Central memory CD8-positive, alpha-beta T cell (primary cell): ENCODE measurements at regions not wholly inside any gene's neighbourhood (a gene's known extent, or its start where the extent isn't known, plus 50 kb on each side); places are given as distances from the start of the nearest gene placed in this dataset.

Source experiments
- ATAC-seq: fragments of 150-1000 bp; cut with Tn5 transposase; replicated peaks from 2 replicates; pipeline ENCODE4 v1.10.0; 2022; ENCODE audit warnings: mild to moderate bottlenecking, moderate FRiP score, moderate number of reproducible peaks; ENCODE audit not compliant: poor library complexity, severe bottlenecking; ENCODE audit errors: extremely low read depth
- DNase-seq, 2 donors: peaks; one replicate each; pipeline ENCODE4 v3.0.0; 2021; ENCODE audit warnings: low spot score in 2 of 2
- H3K27ac Mint-ChIP-seq: one replicate; pipeline ENCODE4 v1.8.0; 2022; ENCODE audit warnings: low read depth, mild to moderate bottlenecking, moderate library complexity, mixed read lengths
- H3K27me3 Mint-ChIP-seq: one replicate; pipeline ENCODE4 v1.8.0; 2022; ENCODE audit warnings: mixed read lengths
- H3K36me3 Mint-ChIP-seq: one replicate; pipeline ENCODE4 v1.8.0; 2022; ENCODE audit warnings: mild to moderate bottlenecking, moderate library complexity, mixed read lengths; ENCODE audit not compliant: insufficient read depth
- H3K4me1 Mint-ChIP-seq: one replicate; pipeline ENCODE4 v1.8.0; 2022; ENCODE audit warnings: mixed read lengths
- H3K4me3 Mint-ChIP-seq: one replicate; pipeline ENCODE4 v1.8.0; 2022; ENCODE audit warnings: mild to moderate bottlenecking, moderate library complexity, mixed read lengths
- H3K9me3 Mint-ChIP-seq: one replicate; pipeline ENCODE4 v1.8.0; 2022; ENCODE audit warnings: mixed read lengths

DNA sequence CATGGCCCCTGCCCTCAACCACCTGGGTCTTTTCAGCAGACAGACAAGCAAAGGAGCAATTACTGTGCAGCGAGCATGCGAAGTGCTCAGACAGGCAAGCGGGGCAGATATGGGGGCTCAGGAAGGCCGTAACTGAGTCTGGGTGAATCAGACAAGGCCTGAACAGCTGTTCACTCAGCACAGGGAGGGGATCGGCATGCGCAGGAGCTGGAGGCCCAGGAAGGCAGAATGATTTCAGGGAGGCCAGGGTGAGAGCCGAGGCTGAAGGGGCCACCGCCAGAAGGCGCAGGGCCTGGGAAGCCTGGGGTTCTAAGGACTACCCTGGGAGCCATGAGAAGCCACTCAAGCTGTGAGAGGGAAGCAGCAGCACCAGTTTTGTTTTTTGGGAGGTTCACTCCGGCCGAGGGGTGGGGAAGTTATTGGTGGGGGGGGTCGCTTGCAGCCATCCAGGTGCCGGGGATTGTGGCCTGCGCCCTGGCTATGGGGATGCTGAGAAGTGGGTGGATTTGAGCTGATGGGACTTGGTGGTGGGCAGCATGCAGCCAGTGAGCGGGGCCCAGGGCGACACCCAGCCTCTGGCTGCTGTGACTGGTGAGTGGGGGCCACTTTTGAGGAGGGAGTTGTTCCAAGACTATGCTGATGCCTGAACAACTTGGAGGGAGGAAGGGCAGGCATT lies 132.2 kb downstream of the TSN start:
- Mint-ChIP-seq H3K9me3 (no peaks in the 10 kb centered on the region), H3K36me3 (peaks cover 5% of the 10 kb centered on the region), H3K4me3 (no peak overlapping the region), H3K27me3 (peaks cover 63% of the 10 kb centered on the region), H3K27ac (no peak overlapping the region), H3K4me1 (no peaks in the 10 kb centered on the region)
- no peak for ATAC-seq
- DNase-seq, result no peak

DNA sequence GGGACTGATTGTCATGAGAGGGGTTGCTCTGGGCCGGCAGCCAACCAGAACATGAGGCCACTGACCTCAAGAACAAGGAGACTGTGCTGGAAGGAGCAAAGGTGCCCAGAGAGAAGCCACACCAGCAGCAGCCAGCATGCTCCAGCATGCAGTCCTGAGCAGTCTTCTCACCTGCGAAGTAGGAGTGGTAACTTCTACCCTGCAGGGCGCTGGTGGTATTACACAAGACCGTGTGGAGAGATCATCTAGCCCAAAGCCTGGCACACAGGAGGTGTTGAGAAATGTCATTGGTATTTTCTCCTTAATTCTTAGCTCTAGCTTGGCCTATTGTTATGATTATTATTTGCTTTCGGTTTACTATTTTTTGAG lies 132.7 kb downstream of the TSN start:
- ATAC-seq (no peak), DNase-seq (no peak)
- H3K36me3 Mint-ChIP-seq, result peaks cover 5% of the 10 kb centered on the region
- no peaks in the 10 kb centered on the region for H3K4me1 Mint-ChIP-seq
- H3K27me3 Mint-ChIP-seq, result peaks cover 63% of the 10 kb centered on the region
- H3K9me3 Mint-ChIP-seq, result no peaks in the 10 kb centered on the region
- H3K27ac Mint-ChIP-seq, result no peak overlapping the region
- H3K4me3 Mint-ChIP-seq, result no peak overlapping the region

DNA sequence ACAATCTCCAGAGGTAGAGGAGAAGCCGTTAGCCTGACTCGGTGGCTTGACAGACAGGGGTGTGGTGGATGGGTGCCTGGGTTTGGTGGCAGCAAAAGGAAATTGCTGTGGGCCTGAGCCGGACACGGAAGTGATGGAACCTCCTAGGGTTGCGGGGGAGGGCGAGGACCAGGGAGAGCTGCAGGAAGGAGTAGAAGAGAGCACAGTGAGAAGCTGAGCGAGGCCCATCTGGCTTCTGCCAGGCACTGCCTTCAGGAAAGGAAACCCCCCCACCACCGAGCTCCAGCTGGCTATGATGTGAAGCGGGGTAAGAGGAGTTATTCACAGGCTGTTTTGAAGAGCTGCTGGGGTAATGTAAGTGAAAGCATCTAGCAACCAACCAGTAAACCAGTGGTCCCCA lies 134.6 kb downstream of the TSN start:
- Mint-ChIP-seq H3K9me3 (no peaks in the 10 kb centered on the region), H3K36me3 (peaks cover 5% of the 10 kb centered on the region), H3K4me3 (no peak overlapping the region), H3K4me1 (no peaks in the 10 kb centered on the region), H3K27ac (no peak overlapping the region), H3K27me3 (peaks cover 52% of the 10 kb centered on the region)
- ATAC-seq (no peak), DNase-seq (no peak)

- Mint-ChIP-seq H3K9me3 (no peaks in the 10 kb centered on the region), H3K27ac (no peak overlapping the region), H3K36me3 (no peaks in the 10 kb centered on the region), H3K4me3 (no peak overlapping the region), H3K27me3 (peaks cover 25% of the 10 kb centered on the region), H3K4me1 (no peaks in the 10 kb centered on the region)
- ATAC-seq (no peak), DNase-seq (no peak)
Observed at GRCh38 chr2:121895723-121896571, 140.5 kb downstream of the TSN start.

DNA sequence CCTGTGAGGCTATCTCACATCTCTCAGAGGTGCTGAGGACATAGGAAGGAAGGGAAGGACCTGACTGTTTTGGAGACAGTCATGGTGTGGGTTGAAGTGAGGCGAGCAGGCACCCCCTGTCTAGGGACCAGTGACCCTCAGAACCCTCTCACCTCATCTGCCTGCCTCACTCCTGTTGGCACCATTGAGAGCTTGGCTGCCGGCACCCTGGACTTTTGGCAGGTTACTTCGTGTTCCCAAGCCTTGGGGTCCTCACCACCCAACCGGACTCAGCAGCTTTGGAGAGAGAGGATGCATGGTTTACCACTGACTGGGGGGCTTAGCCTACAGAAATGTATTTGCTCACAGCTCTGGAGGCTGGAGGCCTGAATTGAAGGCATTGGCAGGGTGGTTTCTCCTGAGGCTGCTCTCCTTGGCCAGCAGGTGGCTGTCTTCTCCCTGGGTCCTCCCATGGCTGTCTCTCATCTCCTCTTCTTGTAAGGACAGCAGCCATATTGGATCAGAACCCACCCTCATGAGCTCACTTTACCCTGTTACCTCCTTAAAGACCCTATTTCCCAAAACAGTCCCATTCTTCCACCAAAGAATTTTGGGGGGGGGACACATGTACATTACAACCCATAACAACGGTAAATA lies 142.0 kb downstream of the TSN start:
- Mint-ChIP-seq H3K36me3 (no peaks in the 10 kb centered on the region), H3K4me3 (no peak overlapping the region), H3K27me3 (peaks cover 31% of the 10 kb centered on the region), H3K4me1 (no peaks in the 10 kb centered on the region), H3K9me3 (no peaks in the 10 kb centered on the region), H3K27ac (no peak overlapping the region)
- DNase-seq (no peak), ATAC-seq (no peak)

DNA sequence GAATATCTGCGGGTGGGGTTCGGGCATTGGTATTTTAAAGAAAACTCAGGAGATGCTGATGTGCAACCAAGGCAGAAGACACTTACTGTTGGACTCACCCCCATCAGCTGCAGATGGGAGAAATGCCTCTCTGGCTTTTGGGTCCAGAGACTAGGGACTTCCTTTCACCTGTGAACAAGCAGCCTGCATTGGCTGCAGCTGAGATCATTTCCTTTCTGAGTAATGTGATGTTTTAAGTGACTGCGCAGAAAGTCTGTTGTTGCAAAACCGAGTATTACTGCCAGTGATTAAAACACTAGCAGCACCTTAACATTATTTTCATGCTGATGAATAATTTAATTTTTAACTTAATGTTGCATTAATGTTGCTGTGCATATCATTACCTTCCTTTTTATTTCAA lies 143.0 kb downstream of the TSN start:
- Mint-ChIP-seq H3K27me3 (peaks cover 39% of the 10 kb centered on the region), H3K36me3 (no peaks in the 10 kb centered on the region), H3K4me1 (no peaks in the 10 kb centered on the region), H3K4me3 (no peak overlapping the region), H3K9me3 (no peaks in the 10 kb centered on the region), H3K27ac (no peak overlapping the region)
- DNase-seq, result no peak
- ATAC-seq, result no peak

DNA sequence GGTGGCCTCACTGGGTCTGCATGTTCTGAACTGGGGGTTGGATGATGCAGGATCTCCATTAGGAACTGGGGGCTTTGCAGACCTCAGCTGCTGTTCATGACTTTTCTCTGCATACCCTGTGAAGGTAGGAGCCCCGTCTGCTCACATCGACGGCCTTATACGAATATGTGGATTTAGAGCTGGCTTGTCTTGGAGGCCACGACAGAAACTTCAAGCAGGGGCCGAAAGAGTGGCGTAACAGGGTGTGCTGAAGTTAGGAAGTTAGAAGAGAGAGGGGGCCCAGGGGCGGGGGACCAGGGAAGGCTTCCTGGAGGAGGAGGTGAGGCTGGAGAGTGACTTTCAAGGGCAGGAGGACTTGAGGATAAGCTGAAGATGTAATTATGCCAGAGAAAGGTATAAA lies 144.9 kb downstream of the TSN start:
- Mint-ChIP-seq H3K4me1 (no peaks in the 10 kb centered on the region), H3K27me3 (peaks cover 44% of the 10 kb centered on the region), H3K4me3 (no peak overlapping the region), H3K27ac (no peak overlapping the region), H3K36me3 (no peaks in the 10 kb centered on the region), H3K9me3 (no peaks in the 10 kb centered on the region)
- DNase-seq (no peak), ATAC-seq (no peak)

GRCh38 chr2:121902171-121902591 lies 146.7 kb downstream of the TSN start:
- Mint-ChIP-seq H3K4me1 (no peaks in the 10 kb centered on the region), H3K27ac (peak overlapping the region; percentile 36), H3K27me3 (peaks cover 35% of the 10 kb centered on the region), H3K9me3 (no peaks in the 10 kb centered on the region), H3K4me3 (peak overlapping the region; percentile 31), H3K36me3 (no peaks in the 10 kb centered on the region)
- ATAC-seq, result no peak
- DNase-seq, result no peak

DNA sequence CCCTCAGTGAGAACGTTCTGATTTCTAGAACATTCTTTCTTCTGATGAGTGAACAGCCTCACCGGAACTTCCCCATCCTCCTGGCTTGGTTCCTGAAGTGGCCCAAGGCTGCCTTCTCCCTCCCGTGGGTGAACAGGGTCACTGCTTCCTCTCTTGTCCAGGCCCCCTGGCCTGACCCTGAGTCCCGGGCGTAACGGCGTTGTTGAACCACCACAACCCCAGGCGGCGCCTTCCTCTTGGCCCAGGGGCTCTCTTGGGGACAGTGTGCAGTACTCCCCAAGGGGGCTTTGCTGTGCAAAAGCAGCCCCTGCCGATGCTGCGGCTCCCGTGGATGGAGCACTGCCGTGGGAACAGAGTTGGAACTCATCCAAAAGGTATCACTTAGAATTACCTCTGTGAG lies 147.2 kb downstream of the TSN start:
- Mint-ChIP-seq H3K27me3 (peaks cover 35% of the 10 kb centered on the region), H3K4me3 (peak overlapping the region; percentile 31), H3K36me3 (no peaks in the 10 kb centered on the region), H3K4me1 (no peaks in the 10 kb centered on the region), H3K27ac (peak overlapping the region; percentile 36), H3K9me3 (no peaks in the 10 kb centered on the region)
- DNase-seq (no peak), ATAC-seq (no peak)

DNA sequence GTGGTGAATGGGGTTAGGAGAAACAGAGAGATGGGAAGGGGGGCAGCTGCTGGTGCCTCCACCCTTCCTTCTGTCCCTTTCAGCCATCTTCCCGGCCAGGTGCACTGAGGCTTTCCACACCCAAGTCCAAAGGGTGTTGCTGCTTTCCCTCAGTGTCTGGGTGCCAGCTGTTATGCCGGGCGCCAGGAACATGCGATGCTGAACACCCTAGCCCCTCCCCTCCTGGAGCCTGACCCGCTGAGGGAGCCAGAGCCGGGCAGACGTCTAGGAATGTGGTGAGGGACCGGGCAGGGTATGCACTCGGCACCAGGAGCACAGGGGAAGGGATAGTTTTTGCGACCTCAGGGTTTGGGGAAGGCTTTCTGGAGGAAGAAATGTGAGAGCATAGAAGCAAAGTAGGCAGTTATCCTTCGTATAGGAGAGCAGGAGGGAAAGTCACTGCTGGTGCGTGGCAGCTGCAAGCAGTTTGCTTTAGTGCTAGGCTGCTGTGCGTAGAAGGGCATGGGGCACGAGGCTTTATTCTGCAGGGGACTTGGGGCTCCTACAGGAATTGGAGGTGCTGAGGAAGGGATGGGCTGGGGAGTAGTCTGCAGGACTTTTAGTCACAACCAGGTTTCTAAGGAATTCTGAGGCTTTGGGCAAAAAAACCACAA lies 147.7 kb downstream of the TSN start:
- Mint-ChIP-seq H3K36me3 (no peaks in the 10 kb centered on the region), H3K4me3 (peak overlapping the region; percentile 31), H3K27ac (no peak overlapping the region), H3K9me3 (no peaks in the 10 kb centered on the region), H3K4me1 (no peaks in the 10 kb centered on the region), H3K27me3 (peaks cover 35% of the 10 kb centered on the region)
- no peak for ATAC-seq
- DNase-seq, result no peak

- Mint-ChIP-seq H3K27ac (no peak overlapping the region), H3K9me3 (no peaks in the 10 kb centered on the region), H3K27me3 (peaks cover 34% of the 10 kb centered on the region), H3K36me3 (no peaks in the 10 kb centered on the region), H3K4me3 (no peak overlapping the region), H3K4me1 (no peaks in the 10 kb centered on the region)
- ATAC-seq (no peak), DNase-seq (no peak)
Observed at GRCh38 chr2:121904656-121905055, 149.2 kb downstream of the TSN start.

DNA sequence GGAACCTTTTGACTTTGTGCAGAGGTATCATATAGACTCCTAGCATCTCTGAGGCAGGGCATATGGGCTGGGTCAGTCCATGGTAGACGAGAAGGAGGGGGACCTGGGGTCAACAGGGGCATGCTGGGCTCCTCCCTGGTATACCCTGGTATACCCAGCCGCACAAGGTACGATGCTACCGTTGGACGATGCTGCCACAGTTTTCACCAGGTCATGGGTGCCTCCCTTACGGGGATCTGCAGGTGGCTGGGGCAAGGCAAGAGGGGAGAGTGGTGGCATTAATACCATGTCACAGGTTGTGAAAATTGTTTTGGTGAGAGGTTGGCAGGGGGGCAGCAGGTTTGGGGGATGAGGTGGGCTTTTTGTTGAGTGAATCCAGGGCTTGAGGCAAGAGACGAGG lies 149.8 kb downstream of the TSN start:
- Mint-ChIP-seq H3K4me1 (no peaks in the 10 kb centered on the region), H3K4me3 (no peak overlapping the region), H3K36me3 (no peaks in the 10 kb centered on the region), H3K9me3 (no peaks in the 10 kb centered on the region), H3K27ac (no peak overlapping the region), H3K27me3 (peaks cover 28% of the 10 kb centered on the region)
- ATAC-seq (no peak), DNase-seq (no peak)
